ENCODE measurements at regions not wholly inside any gene's neighbourhood (a gene's known extent, or its start where the extent isn't known, plus 50 kb on each side); places are given as distances from the start of the nearest gene placed in this dataset.
"Not testable (repeated sequence)": the region's sequence is repeated elsewhere in the genome, so short reads cannot be mapped to it uniquely, and the experiment has no call there.

DNA sequence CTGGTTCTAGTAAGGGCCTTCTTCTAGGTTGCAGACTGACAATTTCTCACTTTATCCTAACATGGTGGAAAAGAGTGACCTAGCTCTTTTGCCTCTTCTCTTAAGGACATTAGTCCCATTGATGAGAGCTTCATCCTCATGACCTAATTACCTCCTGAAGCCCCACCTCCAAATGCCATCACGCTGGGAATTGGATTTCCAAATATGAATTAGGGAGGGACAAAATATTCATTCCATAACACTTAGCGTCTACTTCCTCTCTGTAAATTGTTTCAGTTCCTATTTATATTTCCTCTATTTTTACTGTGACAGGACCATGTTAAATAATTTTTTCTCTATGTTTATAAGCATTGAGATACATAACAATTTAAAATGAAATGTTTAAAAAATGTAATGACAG, 408.8 kb downstream of the CDH10 start:
- no peaks in the 10 kb centered on the region for H3K4me1 ChIP-seq (ENCODE audit: control insufficient read depth, insufficient read depth, low read length)
- no peak overlapping the region for H3K27ac ChIP-seq (ENCODE audit: low read depth, low read length)
- no peak for DNase-seq (ENCODE audit: low read depth in 4 of 6, low spot score in 6 of 6)
- no CpG with 5 or more reads among the region's 2 CpGs for WGBS (ENCODE audit: insufficient coverage)
- no peaks in the 10 kb centered on the region for H3K27me3 ChIP-seq (ENCODE audit: control insufficient read depth, insufficient read depth, low read length)
- no peak overlapping the region for H3K4me3 ChIP-seq (ENCODE audit: low read depth, low read length)
- H3K36me3 ChIP-seq (ENCODE audit: control insufficient read depth, insufficient read depth, low read length): no peaks in the 10 kb centered on the region
- H3K9me3 ChIP-seq (ENCODE audit: control insufficient read depth, insufficient read depth, low read length): no peaks in the 10 kb centered on the region

GRCh38 chr5:24245821-24246220, 399.0 kb downstream of the CDH10 start:
- no peaks in the 10 kb centered on the region for H3K4me1 ChIP-seq (ENCODE audit: control insufficient read depth, insufficient read depth, low read length)
- no peaks in the 10 kb centered on the region for H3K27me3 ChIP-seq (ENCODE audit: control insufficient read depth, insufficient read depth, low read length)
- no peaks in the 10 kb centered on the region for H3K9me3 ChIP-seq (ENCODE audit: control insufficient read depth, insufficient read depth, low read length)
- H3K27ac ChIP-seq (ENCODE audit: low read depth, low read length): no peak overlapping the region
- H3K36me3 ChIP-seq (ENCODE audit: control insufficient read depth, insufficient read depth, low read length): no peaks in the 10 kb centered on the region
- no CpG with 5 or more reads among the region's 1 CpG for WGBS (ENCODE audit: insufficient coverage)
- no peak overlapping the region for H3K4me3 ChIP-seq (ENCODE audit: low read depth, low read length)
- DNase-seq (ENCODE audit: low read depth in 4 of 6, low spot score in 6 of 6): no peak

DNA sequence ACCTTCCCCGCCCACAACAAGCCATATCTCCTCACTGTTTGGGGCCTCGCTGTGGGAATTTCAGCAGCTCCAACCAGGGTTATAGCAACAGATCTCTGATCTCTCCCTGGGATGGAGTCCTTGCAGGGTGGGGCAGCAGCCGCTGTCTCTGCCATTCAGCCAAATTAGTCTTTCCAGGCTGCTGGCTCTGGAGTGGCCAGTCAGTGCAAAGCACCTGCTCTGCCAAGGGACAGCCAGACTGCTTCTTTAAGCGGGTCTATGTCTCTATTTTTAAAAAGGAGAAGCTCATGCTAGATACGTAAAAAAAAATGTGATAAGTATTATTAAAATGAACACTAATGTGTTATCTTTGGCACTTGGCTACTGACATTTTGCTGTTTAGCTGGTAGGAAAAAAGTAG, 380.2 kb downstream of the CDH10 start:
- no peak overlapping the region for H3K4me3 ChIP-seq (ENCODE audit: low read depth, low read length)
- no peak overlapping the region for H3K27ac ChIP-seq (ENCODE audit: low read depth, low read length)
- no peak for DNase-seq (ENCODE audit: low read depth in 4 of 6, low spot score in 6 of 6)
- 87% methylated on average over 4 of the region's 5 CpGs for WGBS (ENCODE audit: insufficient coverage)
- no peaks in the 10 kb centered on the region for H3K27me3 ChIP-seq (ENCODE audit: control insufficient read depth, insufficient read depth, low read length)
- no peaks in the 10 kb centered on the region for H3K9me3 ChIP-seq (ENCODE audit: control insufficient read depth, insufficient read depth, low read length)
- no peaks in the 10 kb centered on the region for H3K36me3 ChIP-seq (ENCODE audit: control insufficient read depth, insufficient read depth, low read length)
- no peaks in the 10 kb centered on the region for H3K4me1 ChIP-seq (ENCODE audit: control insufficient read depth, insufficient read depth, low read length)

GRCh38 chr5:24265306-24265705, 379.5 kb downstream of the CDH10 start:
- Histone ChIP-seq H3K4me3 (ENCODE audit: low read depth, low read length) (no peak overlapping the region), H3K27ac (ENCODE audit: low read depth, low read length) (no peak overlapping the region), H3K36me3 (ENCODE audit: control insufficient read depth, insufficient read depth, low read length) (no peaks in the 10 kb centered on the region), H3K4me1 (ENCODE audit: control insufficient read depth, insufficient read depth, low read length) (no peaks in the 10 kb centered on the region), H3K27me3 (ENCODE audit: control insufficient read depth, insufficient read depth, low read length) (no peaks in the 10 kb centered on the region), H3K9me3 (ENCODE audit: control insufficient read depth, insufficient read depth, low read length) (no peaks in the 10 kb centered on the region)
- WGBS (ENCODE audit: insufficient coverage): no CpG with 5 or more reads among the region's 4 CpGs
- DNase-seq (ENCODE audit: low read depth in 4 of 6, low spot score in 6 of 6): no peak

- DNase-seq (ENCODE audit: low read depth in 4 of 6, low spot score in 6 of 6): no peak
- Histone ChIP-seq H3K27me3 (ENCODE audit: control insufficient read depth, insufficient read depth, low read length) (no peaks in the 10 kb centered on the region), H3K4me1 (ENCODE audit: control insufficient read depth, insufficient read depth, low read length) (no peaks in the 10 kb centered on the region), H3K9me3 (ENCODE audit: control insufficient read depth, insufficient read depth, low read length) (no peaks in the 10 kb centered on the region), H3K27ac (ENCODE audit: low read depth, low read length) (no peak overlapping the region), H3K36me3 (ENCODE audit: control insufficient read depth, insufficient read depth, low read length) (no peaks in the 10 kb centered on the region), H3K4me3 (ENCODE audit: low read depth, low read length) (no peak overlapping the region)
- WGBS (ENCODE audit: insufficient coverage): no CpG with 5 or more reads among the region's 2 CpGs
These were observed 376.2 kb downstream of the CDH10 start for GRCh38 chr5:24268482-24269056.

- not testable (repeated sequence) for H3K4me1 ChIP-seq (ENCODE audit: control insufficient read depth, insufficient read depth, low read length); H3K27ac ChIP-seq (ENCODE audit: low read depth, low read length); H3K27me3 ChIP-seq (ENCODE audit: control insufficient read depth, insufficient read depth, low read length); H3K36me3 ChIP-seq (ENCODE audit: control insufficient read depth, insufficient read depth, low read length); DNase-seq (ENCODE audit: low read depth in 4 of 6, low spot score in 6 of 6); H3K9me3 ChIP-seq (ENCODE audit: control insufficient read depth, insufficient read depth, low read length); H3K4me3 ChIP-seq (ENCODE audit: low read depth, low read length)
- WGBS (ENCODE audit: insufficient coverage): 92% methylated on average over 5 of the region's 5 CpGs
These were observed 373.1 kb downstream of the CDH10 start for GRCh38 chr5:24271702-24272118.

- no peak for DNase-seq (ENCODE audit: low read depth in 4 of 6, low spot score in 6 of 6)
- H3K27ac ChIP-seq (ENCODE audit: low read depth, low read length): no peak overlapping the region
- no peaks in the 10 kb centered on the region for H3K27me3 ChIP-seq (ENCODE audit: control insufficient read depth, insufficient read depth, low read length)
- H3K36me3 ChIP-seq (ENCODE audit: control insufficient read depth, insufficient read depth, low read length): no peaks in the 10 kb centered on the region
- H3K4me3 ChIP-seq (ENCODE audit: low read depth, low read length): no peak overlapping the region
- H3K9me3 ChIP-seq (ENCODE audit: control insufficient read depth, insufficient read depth, low read length): no peaks in the 10 kb centered on the region
- WGBS (ENCODE audit: insufficient coverage): 95% methylated on average over 5 of the region's 7 CpGs
- no peaks in the 10 kb centered on the region for H3K4me1 ChIP-seq (ENCODE audit: control insufficient read depth, insufficient read depth, low read length)
These were observed 372.0 kb downstream of the CDH10 start for GRCh38 chr5:24272741-24273140.

- Histone ChIP-seq H3K36me3 (ENCODE audit: control insufficient read depth, insufficient read depth, low read length) (no peaks in the 10 kb centered on the region), H3K9me3 (ENCODE audit: control insufficient read depth, insufficient read depth, low read length) (no peaks in the 10 kb centered on the region), H3K27me3 (ENCODE audit: control insufficient read depth, insufficient read depth, low read length) (no peaks in the 10 kb centered on the region), H3K4me3 (ENCODE audit: low read depth, low read length) (no peak overlapping the region), H3K4me1 (ENCODE audit: control insufficient read depth, insufficient read depth, low read length) (no peaks in the 10 kb centered on the region), H3K27ac (ENCODE audit: low read depth, low read length) (no peak overlapping the region)
- DNase-seq (ENCODE audit: low read depth in 4 of 6, low spot score in 6 of 6): no peak
- 83% methylated on average over 3 of the region's 5 CpGs for whole genome bisulfite sequencing (ENCODE audit: insufficient coverage)
These were observed 364.6 kb downstream of the CDH10 start for GRCh38 chr5:24280215-24280614.

DNA sequence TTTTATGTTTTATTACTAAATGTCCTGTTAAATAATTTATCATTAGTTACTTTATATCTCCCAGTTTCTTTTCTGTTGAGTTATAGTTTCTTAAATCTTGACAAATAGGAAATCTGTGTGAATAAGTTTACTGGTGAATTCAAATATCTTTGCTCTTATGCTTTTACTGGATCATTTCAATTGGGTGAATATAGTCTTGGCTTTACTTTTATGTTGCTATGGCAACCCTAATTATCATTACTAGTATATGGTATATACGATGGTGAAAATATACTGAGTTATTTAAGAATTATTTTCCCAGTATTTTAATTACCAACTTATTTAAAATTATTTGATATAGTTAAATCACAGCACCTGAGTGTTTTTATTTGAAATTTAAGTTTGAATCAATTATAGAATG, 363.0 kb downstream of the CDH10 start:
- no peak for DNase-seq (ENCODE audit: low read depth in 4 of 6, low spot score in 6 of 6)
- Histone ChIP-seq H3K9me3 (ENCODE audit: control insufficient read depth, insufficient read depth, low read length) (no peaks in the 10 kb centered on the region), H3K36me3 (ENCODE audit: control insufficient read depth, insufficient read depth, low read length) (no peaks in the 10 kb centered on the region), H3K27me3 (ENCODE audit: control insufficient read depth, insufficient read depth, low read length) (no peaks in the 10 kb centered on the region), H3K27ac (ENCODE audit: low read depth, low read length) (no peak overlapping the region), H3K4me1 (ENCODE audit: control insufficient read depth, insufficient read depth, low read length) (no peaks in the 10 kb centered on the region), H3K4me3 (ENCODE audit: low read depth, low read length) (no peak overlapping the region)
- no CpG with 5 or more reads among the region's 1 CpG for WGBS (ENCODE audit: insufficient coverage)

DNA sequence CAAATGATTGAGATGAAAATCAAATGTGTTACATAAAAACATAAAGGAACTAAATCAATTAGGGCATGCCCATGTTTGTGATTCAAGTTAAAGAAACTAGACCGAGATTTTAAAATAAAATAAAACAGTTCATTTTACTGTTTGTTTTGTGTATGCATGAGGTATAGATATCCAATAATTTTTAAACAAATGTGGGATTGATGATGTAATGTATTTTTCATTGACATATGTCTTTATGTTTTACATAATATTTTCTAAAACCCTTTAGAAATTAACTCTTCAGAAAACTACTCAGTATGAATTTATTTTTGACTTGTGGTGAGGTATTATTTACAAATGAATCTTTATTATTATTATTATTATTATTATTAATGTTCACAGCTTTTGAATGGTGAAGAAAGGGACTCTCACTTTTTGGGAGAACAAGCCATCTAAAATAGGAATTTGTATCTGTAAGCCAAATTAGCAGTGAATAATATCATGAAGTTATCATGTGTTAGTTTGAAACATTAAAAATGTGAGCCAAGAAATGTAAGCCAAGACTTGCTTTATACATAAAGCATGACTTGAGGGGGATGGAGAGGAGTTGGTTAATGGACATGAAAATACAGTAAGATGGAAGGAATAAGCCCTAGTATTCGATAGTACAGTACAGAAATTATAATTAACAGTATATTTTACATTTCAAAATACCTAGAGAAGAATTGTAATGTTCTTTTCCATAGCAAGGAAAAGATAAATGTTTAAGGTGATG, 355.0 kb downstream of the CDH10 start:
- H3K4me1 ChIP-seq (ENCODE audit: control insufficient read depth, insufficient read depth, low read length): no peaks in the 10 kb centered on the region
- no CpG with 5 or more reads among the region's 2 CpGs for WGBS (ENCODE audit: insufficient coverage)
- H3K9me3 ChIP-seq (ENCODE audit: control insufficient read depth, insufficient read depth, low read length): no peaks in the 10 kb centered on the region
- H3K36me3 ChIP-seq (ENCODE audit: control insufficient read depth, insufficient read depth, low read length): no peaks in the 10 kb centered on the region
- DNase-seq (ENCODE audit: low read depth in 4 of 6, low spot score in 6 of 6): peak in 1 of 6 donors; percentile 43
- H3K27ac ChIP-seq (ENCODE audit: low read depth, low read length): no peak overlapping the region
- no peak overlapping the region for H3K4me3 ChIP-seq (ENCODE audit: low read depth, low read length)
- H3K27me3 ChIP-seq (ENCODE audit: control insufficient read depth, insufficient read depth, low read length): no peaks in the 10 kb centered on the region

Measured in spinal cord (tissue), 9 donors.